ENCODE measurements at regions not wholly inside any gene's neighbourhood (a gene's known extent, or its start where the extent isn't known, plus 50 kb on each side); places are given as distances from the start of the nearest gene placed in this dataset.
A peak's percentile ranks its signal among the peaks of the same experiment; 100 is the strongest.

- H3K27ac ChIP-seq: no peak overlapping the region
Observed at GRCh38 chr10:5293691-5294550, 70.8 kb upstream of the UCN3 start.

DNA sequence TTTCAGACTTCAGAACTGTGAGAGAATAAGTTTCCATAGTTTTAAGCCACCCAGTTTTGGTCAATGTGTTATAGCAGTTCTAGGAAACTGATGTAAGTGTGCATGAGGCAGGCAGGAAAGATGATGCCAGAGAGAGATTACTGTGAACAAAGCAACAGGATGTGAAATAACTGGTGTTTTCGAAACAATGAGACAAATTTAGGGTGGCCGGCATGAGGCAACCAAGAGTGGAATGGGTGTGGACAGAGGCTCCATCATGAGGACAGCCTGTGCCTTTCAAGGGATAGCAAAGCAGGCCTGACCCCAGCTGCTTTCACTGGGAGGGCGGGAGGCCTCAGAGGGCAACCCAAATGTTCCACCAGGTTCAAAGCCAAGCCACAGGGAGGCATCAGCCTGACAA, 67.3 kb upstream of the UCN3 start:
- no peak for TF ChIP-seq ZFX (IDR thresholded peaks at IDR 0.05; ENCODE audit: borderline replicate concordance)
- TF ChIP-seq CTCF (IDR thresholded peaks at IDR 0.05): no peak
- no peak overlapping the region for H3K27ac ChIP-seq

More at GRCh38 chr10:5293691-5294550, 70.8 kb upstream of the UCN3 start:
- TF ChIP-seq ZFX (IDR thresholded peaks at IDR 0.05; ENCODE audit: borderline replicate concordance) (no peak), CTCF (IDR thresholded peaks at IDR 0.05) (peak; percentile 68)

GRCh38 chr10:5297996-5298395, 66.8 kb upstream of the UCN3 start:
- TF ChIP-seq ZFX (IDR thresholded peaks at IDR 0.05; ENCODE audit: borderline replicate concordance): no peak
- TF ChIP-seq CTCF (IDR thresholded peaks at IDR 0.05): no peak
- H3K27ac ChIP-seq: no peak overlapping the region

DNA sequence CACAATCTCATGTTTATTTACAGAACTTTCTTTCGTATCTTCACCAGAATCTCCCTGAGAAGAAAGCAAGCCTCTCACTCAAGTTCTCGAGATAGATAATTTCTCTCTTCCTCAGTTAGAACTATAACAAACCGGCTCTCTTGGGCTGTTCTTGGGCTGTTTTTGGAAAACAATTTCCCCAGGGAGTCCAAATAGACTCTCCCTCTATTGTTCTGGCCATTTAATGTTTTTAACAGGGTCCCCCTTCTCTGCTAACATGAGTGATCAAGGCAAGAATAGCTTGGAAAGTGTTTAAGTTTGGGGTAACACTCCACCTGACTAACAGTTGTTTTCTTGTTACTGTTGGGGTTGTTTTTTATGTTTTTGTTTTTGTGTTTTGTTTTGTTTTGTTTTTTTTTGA, 64.8 kb upstream of the UCN3 start:
- TF ChIP-seq CTCF (IDR thresholded peaks at IDR 0.05) (no peak), ZFX (IDR thresholded peaks at IDR 0.05; ENCODE audit: borderline replicate concordance) (no peak)
- no peak overlapping the region for H3K27ac ChIP-seq

- TF ChIP-seq CTCF (IDR thresholded peaks at IDR 0.05): no peak
- no peak for TF ChIP-seq ZFX (IDR thresholded peaks at IDR 0.05; ENCODE audit: borderline replicate concordance)
- no peak overlapping the region for H3K27ac ChIP-seq
Observed at GRCh38 chr10:5303504-5303903, 61.3 kb upstream of the UCN3 start.

DNA sequence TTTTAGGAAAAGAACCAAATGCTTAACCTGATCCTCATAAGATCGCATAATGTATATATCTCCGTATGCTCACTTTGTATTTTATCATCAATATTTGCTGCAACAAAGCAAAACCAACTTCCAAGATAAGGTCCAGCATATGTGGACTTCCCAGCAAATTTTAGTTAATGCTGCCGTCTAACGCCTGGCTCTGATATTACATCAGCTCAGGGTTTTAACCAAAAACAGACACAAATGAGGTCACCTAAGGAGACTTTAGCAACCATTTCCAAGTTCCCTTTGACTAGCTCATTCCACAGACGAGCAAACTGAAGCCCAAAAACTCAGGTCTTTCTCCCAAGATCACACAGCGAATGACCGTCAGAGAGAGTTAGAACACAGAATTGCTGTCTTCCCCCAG, 59.4 kb upstream of the UCN3 start:
- no peak overlapping the region for H3K27ac ChIP-seq
- TF ChIP-seq CTCF (IDR thresholded peaks at IDR 0.05) (no peak), ZFX (IDR thresholded peaks at IDR 0.05; ENCODE audit: borderline replicate concordance) (no peak)

GRCh38 chr10:5310914-5311313, 53.9 kb upstream of the UCN3 start:
- H3K27ac ChIP-seq: no peak overlapping the region
- TF ChIP-seq ZFX (IDR thresholded peaks at IDR 0.05; ENCODE audit: borderline replicate concordance) (no peak), CTCF (IDR thresholded peaks at IDR 0.05) (no peak)

All from 22Rv1 (cell line).